ENCODE measurements at regions not wholly inside any gene's neighbourhood (a gene's known extent, or its start where the extent isn't known, plus 50 kb on each side); places are given as distances from the start of the nearest gene placed in this dataset.

DNA sequence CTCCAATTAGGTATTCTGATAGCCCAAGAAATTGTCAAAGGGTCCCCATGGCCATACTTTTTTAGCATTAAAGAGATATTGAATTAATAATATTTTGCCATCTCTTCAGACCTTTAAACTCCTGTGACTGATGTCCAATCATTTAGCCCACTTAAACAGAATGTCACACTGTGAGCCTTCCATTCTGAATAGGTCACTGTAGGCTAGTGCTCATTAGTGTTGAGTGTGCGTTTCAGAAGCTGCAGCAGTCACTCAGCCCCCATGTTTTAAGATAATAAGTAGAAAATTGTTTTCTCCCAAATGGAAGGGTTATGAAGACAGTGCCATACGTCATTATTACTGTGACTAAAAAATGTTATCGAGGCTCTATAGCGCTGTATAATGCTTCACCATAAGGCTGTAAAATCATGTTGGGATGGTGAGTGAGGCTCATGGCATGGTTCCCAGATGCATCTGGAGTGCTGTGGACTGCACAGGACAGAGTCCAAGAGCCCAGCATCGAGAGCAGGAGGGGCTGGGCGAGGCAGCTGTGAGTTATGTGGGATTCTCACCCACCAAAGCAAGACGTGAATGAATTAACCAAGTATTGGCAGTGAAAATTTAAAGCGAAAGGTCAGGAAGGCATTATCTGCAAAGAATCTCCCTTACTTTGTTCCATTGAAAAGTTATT lies 2112.9 kb upstream of the WWC1 start:
- no peaks in the 10 kb centered on the region for H3K36me3 ChIP-seq (ENCODE audit: control insufficient read depth in 2 of 2, insufficient read depth in 2 of 2, low read length in 1 of 2)
- in situ Hi-C loops (cut with MboI): no loop called here
- RAD21 ChIA-PET (ENCODE audit: unreplicated experiment): no interaction called here

DNA sequence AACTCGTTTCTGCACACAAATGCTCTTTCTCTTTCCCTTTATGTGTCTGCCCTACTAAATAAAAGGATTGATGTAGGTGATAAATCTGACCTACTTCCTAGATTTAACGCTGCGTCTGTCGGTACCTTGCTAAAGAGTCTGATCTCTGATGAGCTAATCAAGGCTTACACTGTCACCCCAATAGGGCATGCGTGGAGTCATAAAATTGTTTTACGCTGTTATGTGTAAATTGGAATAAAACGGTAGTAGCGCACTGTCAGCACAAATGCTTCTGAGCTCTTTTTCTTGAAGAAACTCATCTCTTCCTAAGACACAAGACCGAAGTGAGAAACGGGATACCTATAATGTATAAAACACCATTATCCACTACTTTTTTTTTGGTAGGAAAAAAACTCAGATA lies 2106.3 kb upstream of the WWC1 start:
- intact Hi-C loops (cut with micrococcal nuclease; ENCODE audit: unreplicated experiment) (no loop called here), in situ Hi-C loops (cut with MboI) (no loop called here)
- no peak overlapping the region for H3K4me3 ChIP-seq
- no peak for TF ChIP-seq EP300 (IDR thresholded peaks at IDR 0.05; ENCODE audit: borderline replicate concordance in 1 of 2, control insufficient read depth in 1 of 2, low read depth in 2 of 2, low read length in 2 of 2)
- TF ChIP-seq, protein P1, sequence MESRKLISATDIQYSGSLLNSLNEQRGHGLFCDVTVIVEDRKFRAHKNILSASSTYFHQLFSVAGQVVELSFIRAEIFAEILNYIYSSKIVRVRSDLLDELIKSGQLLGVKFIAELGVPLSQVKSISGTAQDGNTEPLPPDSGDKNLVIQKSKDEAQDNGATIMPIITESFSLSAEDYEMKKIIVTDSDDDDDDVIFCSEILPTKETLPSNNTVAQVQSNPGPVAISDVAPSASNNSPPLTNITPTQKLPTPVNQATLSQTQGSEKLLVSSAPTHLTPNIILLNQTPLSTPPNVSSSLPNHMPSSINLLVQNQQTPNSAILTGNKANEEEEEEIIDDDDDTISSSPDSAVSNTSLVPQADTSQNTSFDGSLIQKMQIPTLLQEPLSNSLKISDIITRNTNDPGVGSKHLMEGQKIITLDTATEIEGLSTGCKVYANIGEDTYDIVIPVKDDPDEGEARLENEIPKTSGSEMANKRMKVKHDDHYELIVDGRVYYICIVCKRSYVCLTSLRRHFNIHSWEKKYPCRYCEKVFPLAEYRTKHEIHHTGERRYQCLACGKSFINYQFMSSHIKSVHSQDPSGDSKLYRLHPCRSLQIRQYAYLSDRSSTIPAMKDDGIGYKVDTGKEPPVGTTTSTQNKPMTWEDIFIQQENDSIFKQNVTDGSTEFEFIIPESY (IDR thresholded peaks at IDR 0.05): no peak
- no peak for TF ChIP-seq NBN (IDR thresholded peaks at IDR 0.05)
- TF ChIP-seq BRCA1 (IDR thresholded peaks at IDR 0.05; ENCODE audit: low read depth, low read length): no peak
- TF ChIP-seq HDAC2 (IDR thresholded peaks at IDR 0.05): no peak
- TF ChIP-seq DPF2 (IDR thresholded peaks at IDR 0.05): no peak
- TF ChIP-seq IRF3 (IDR thresholded peaks at IDR 0.05): no peak
- no peak for TF ChIP-seq FOXM1 (IDR thresholded peaks at IDR 0.05; ENCODE audit: low read depth, low read length)
- no peak overlapping the region for H3K27ac ChIP-seq (ENCODE audit: control insufficient read depth, insufficient read depth)
- H3K4me1 ChIP-seq (ENCODE audit: control insufficient read depth, insufficient read depth, low read length): no peaks in the 10 kb centered on the region
- H2AFZ ChIP-seq (ENCODE audit: control insufficient read depth, low read depth, low read length): no peak overlapping the region
- CTCF ChIA-PET: no interaction called here
- H3K36me3 ChIP-seq (ENCODE audit: control insufficient read depth in 2 of 2, insufficient read depth in 2 of 2, low read length in 1 of 2): no peaks in the 10 kb centered on the region
- RAD21 ChIA-PET (ENCODE audit: unreplicated experiment): no interaction called here
- no peaks in the 10 kb centered on the region for H3K9me3 ChIP-seq (replicated peaks; ENCODE audit: control insufficient read depth, insufficient read depth, low read length)
- no peak overlapping the region for H3K9ac ChIP-seq (ENCODE audit: control insufficient read depth, insufficient read depth, low read length)
- BruUV-seq (replicated peaks): no TSS peak
- no peaks in the 10 kb centered on the region for H3K79me2 ChIP-seq (ENCODE audit: control insufficient read depth, insufficient read depth, low read length)
- WGBS (ENCODE audit: insufficient coverage, insufficient replicate concordance, low lambda C conversion rate, missing lambda C conversion rate): 60% methylated on average over 10 of the region's 10 CpGs
- POLR2A ChIA-PET: no interaction called here
- ATAC-seq (no peak), DNase-seq (ENCODE audit: low read depth, low spot score) (no peak), FAIRE-seq (no peak)
- no peak overlapping the region for H3K4me2 ChIP-seq (ENCODE audit: control insufficient read depth, insufficient read depth)
- no peaks in the 10 kb centered on the region for H3K27me3 ChIP-seq (replicated peaks in 1 of 2; ENCODE audit: control insufficient read depth in 2 of 2, insufficient read depth in 2 of 2, low read length in 1 of 2)
- SMC1A ChIA-PET (ENCODE audit: uncharacterized antibody, unreplicated experiment): no interaction called here
- no peaks in the 10 kb centered on the region for H4K20me1 ChIP-seq (ENCODE audit: control insufficient read depth, insufficient read depth)

More for the DNA sequence above, 2112.9 kb upstream of the WWC1 start:
- Histone ChIP-seq H2AFZ (ENCODE audit: control insufficient read depth, low read depth, low read length) (no peak overlapping the region), H3K27me3 (replicated peaks in 1 of 2; ENCODE audit: control insufficient read depth in 2 of 2, insufficient read depth in 2 of 2, low read length in 1 of 2) (no peaks in the 10 kb centered on the region), H3K4me1 (ENCODE audit: control insufficient read depth, insufficient read depth, low read length) (no peaks in the 10 kb centered on the region), H3K9ac (ENCODE audit: control insufficient read depth, insufficient read depth, low read length) (no peak overlapping the region), H3K4me3 (no peak overlapping the region), H4K20me1 (ENCODE audit: control insufficient read depth, insufficient read depth) (no peaks in the 10 kb centered on the region), H3K9me3 (replicated peaks; ENCODE audit: control insufficient read depth, insufficient read depth, low read length) (no peaks in the 10 kb centered on the region), H3K4me2 (ENCODE audit: control insufficient read depth, insufficient read depth) (no peak overlapping the region), H3K27ac (ENCODE audit: control insufficient read depth, insufficient read depth) (no peak overlapping the region), H3K79me2 (ENCODE audit: control insufficient read depth, insufficient read depth, low read length) (no peaks in the 10 kb centered on the region)
- TF ChIP-seq LARP7 (IDR thresholded peaks at IDR 0.05) (no peak), RBBP5 (conservative IDR thresholded peaks at IDR 0.05) (no peak), NFIC (IDR thresholded peaks at IDR 0.05; ENCODE audit: low read depth, low read length) (no peak), ZNF384 (IDR thresholded peaks at IDR 0.05; ENCODE audit: borderline replicate concordance, low read depth, low read length) (no peak), NR2F1 (conservative IDR thresholded peaks at IDR 0.05) (no peak), MEF2B (IDR thresholded peaks at IDR 0.05; ENCODE audit: partially characterized antibody, poor library complexity, severe bottlenecking) (no peak), CBX3 (IDR thresholded peaks at IDR 0.05; ENCODE audit: borderline replicate concordance, low read depth) (no peak), JUND (IDR thresholded peaks at IDR 0.05; ENCODE audit: low read depth, low read length) (no peak)
- POLR2A ChIA-PET: no interaction called here
- intact Hi-C loops (cut with micrococcal nuclease; ENCODE audit: unreplicated experiment): no loop called here
- 13% methylated on average over 8 of the region's 8 CpGs for WGBS (ENCODE audit: insufficient coverage, insufficient replicate concordance, low lambda C conversion rate, missing lambda C conversion rate)
- ATAC-seq (no peak), FAIRE-seq (no peak), DNase-seq (ENCODE audit: low read depth, low spot score) (no peak)
- SMC1A ChIA-PET (ENCODE audit: uncharacterized antibody, unreplicated experiment): no interaction called here
- BruUV-seq (replicated peaks): no TSS peak
- CTCF ChIA-PET: no interaction called here

All from GM12878 (cell line).